Astrocyte of the spinal cord (primary cell): ENCODE measurements at regions not wholly inside any gene's neighbourhood (a gene's known extent, or its start where the extent isn't known, plus 50 kb on each side); places are given as distances from the start of the nearest gene placed in this dataset.

Source experiments
- DNase-seq: peaks from one replicate; pipeline ENCODE4 v3.0.0; 2011; ENCODE audit warnings: low read depth, low spot score
- H3K4me3 ChIP-seq: 2 replicates; pipeline ENCODE4 v1.5.1; 2011; ENCODE audit warnings: low read depth, mild to moderate bottlenecking, low read length, moderate library complexity
- CTCF ChIP-seq: IDR thresholded peaks from 2 replicates; pipeline ENCODE4 v1.5.1; 2012; ENCODE audit warnings: low read depth, mild to moderate bottlenecking, low read length, inconsistent platforms
- in situ Hi-C: cut with HindIII; loops from 2 replicates; pipeline ENCODE4 v1.10.0; 2017; ENCODE audit warnings: low sequenced_read_pairs

DNA sequence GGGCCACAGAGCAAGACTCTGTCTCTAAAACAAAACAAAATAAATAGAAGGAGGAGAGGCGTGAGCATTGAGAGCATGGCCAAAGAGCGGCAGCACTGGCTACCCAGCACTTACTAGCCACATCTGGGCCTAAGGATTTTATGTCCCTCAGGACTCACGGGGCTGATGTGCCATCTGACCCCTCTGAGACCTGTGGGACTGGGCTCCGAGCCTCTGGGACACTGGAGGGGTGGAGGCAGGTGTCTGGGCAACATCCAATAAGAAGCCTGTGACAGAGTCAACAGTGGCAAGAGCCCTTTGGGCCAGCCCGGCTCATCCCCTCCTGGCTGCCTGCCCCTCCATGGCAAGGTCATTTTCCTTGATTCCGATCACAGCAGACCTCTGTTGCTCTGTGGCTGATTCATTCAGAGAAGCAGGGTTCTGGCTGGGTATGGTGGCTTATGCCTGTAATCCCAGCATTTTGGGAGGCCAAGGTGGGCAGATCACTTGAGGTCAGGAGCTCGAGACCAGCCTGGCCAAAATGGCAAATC lies 60.7 kb downstream of the RRM2 start:
- H3K4me3 ChIP-seq: no peak overlapping the region
- no peak for DNase-seq
- in situ Hi-C loops: no loop called here
- TF ChIP-seq CTCF: no peak

- no peak overlapping the region for H3K4me3 ChIP-seq
- in situ Hi-C loops: no loop called here
- DNase-seq: no peak
- no peak for TF ChIP-seq CTCF
These were observed 61.9 kb downstream of the RRM2 start for GRCh38 chr2:10184421-10184820.

DNA sequence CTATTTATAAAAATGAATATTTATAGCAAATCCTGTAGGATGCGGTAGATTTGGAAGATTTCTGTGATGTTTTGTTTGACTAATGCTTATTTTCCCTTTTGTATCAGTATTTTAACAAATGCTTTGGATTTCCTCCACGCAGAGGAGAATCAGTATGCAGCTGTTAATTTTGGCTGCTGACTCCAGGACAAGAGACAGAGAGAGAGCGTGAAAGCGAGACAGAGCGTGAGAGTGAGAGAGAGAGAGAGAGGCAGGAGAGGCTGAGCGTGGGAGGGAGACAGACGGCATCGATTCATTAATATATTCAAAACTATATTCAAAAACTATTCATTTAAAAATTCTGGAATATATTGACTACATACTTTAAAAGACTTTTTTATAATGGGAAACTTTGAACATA lies 62.5 kb downstream of the RRM2 start:
- DNase-seq: no peak
- in situ Hi-C loops: no loop called here
- TF ChIP-seq CTCF: no peak
- H3K4me3 ChIP-seq: no peak overlapping the region

DNA sequence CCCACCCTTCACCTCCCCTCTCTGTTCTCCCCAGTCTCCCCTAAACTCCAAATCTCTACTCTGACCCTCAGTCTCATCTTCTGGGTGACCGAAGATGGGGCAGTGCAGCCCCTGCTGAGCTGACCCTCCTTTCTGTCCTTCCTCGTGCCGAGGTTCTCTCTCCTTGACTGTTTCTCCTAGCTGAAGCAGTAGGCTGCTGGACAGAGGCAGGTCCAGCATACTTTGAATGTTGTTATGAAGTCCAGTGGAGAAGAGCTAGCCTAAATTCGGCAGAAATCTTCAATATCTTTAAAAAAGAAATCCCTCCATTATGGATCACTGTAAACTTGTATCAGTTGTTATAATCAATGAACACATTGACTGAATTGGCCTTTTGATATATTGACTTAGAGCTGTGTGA lies 63.2 kb downstream of the RRM2 start:
- H3K4me3 ChIP-seq: no peak overlapping the region
- DNase-seq: no peak
- no peak for TF ChIP-seq CTCF
- in situ Hi-C loops: no loop called here

DNA sequence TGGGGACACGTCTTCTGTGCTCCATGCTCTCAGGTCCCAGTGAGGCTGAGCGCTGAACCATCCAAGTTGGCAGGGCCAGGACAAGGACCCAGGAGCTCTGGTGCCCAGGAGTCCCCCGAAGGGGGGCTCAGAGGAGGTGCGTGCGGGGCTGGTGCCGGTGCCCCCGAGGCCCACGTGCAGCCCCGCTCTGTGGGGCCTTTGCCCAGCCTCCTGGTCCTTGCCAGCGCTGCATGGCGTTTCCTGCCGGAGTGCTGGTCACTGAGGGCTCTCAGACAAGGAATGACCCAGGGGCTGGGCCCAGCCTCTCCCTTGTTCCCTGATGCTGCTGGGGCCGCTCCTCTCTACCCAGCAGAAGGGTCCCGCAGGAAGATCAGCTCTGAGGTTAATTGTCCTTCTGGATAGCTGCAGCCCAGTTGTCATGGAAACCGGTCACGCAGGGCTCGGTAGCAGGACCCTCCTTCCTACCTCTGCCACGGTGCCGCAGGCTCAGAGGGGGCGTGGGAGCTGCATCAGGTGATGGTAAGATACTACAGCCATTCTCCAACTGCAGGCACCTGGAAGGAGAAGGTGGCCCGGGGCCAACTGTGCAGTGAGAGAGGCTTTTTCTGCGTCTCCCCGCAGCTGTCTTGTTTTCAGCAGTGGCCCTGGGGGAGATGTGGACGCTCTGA lies 64.5 kb downstream of the RRM2 start:
- no peak overlapping the region for H3K4me3 ChIP-seq
- DNase-seq: no peak
- in situ Hi-C loops: no loop called here
- TF ChIP-seq CTCF: no peak

- in situ Hi-C loops: no loop called here
- DNase-seq: no peak
- TF ChIP-seq CTCF: no peak
- H3K4me3 ChIP-seq: no peak overlapping the region
These were observed 65.1 kb downstream of the RRM2 start for GRCh38 chr2:10187661-10188060.
